IMR-90 (cell line): ENCODE measurements at regions not wholly inside any gene's neighbourhood (a gene's known extent, or its start where the extent isn't known, plus 50 kb on each side); places are given as distances from the start of the nearest gene placed in this dataset.

Source experiments
- ATAC-seq: fragments of 200-7000 bp; cut with Tn5 transposase; 2 replicates; pipeline ENCODE4 v1.9.1; 2020; ENCODE audit warnings: low read depth, mild to moderate bottlenecking, moderate library complexity
- BruUV-seq: library from RNA; stranded (reverse); fragments of 400-500 nt; replicated peaks from 2 replicates; lab custom pipeline; 2021; lab: Mats Ljungman, UMichigan
- CTCF ChIA-PET: fragments of 300-600 bp; formaldehyde crosslinking; extraction: SDS; loops from one replicate; lab custom pipeline; 2021; ENCODE audit warnings: antibody characterized with exemption; lab: Yijun Ruan, JAX
- POLR2A ChIA-PET: fragments of 300-600 bp; sonication (Branson Sonifier 250); formaldehyde crosslinking; loops from one replicate; lab custom pipeline; 2022; ENCODE audit warnings: antibody characterized with exemption; ENCODE audit not compliant: unreplicated experiment; lab: Charles Lee
- DNase-seq: peaks from one replicate; pipeline ENCODE4 v3.0.0; 2013
- H2AFZ ChIP-seq: replicated peaks from 2 replicates; pipeline ENCODE3; 2013; ENCODE audit warnings: low read length, mild to moderate bottlenecking; ENCODE audit not compliant: poor library complexity
- H2AK5ac ChIP-seq: 2 replicates; pipeline ENCODE4 v1.6.1; 2013; ENCODE audit warnings: low read depth, low read length, inconsistent platforms
- H2AK9ac ChIP-seq: replicated peaks from 2 replicates; pipeline ENCODE3; 2013; ENCODE audit warnings: mild to moderate bottlenecking, low read depth, low read length, moderate library complexity; ENCODE audit not compliant: poor library complexity
- H2BK120ac ChIP-seq: 2 replicates; pipeline ENCODE4 v1.6.1; 2013; ENCODE audit warnings: low read depth, low read length, inconsistent platforms
- H2BK15ac ChIP-seq: 3 replicates; pipeline ENCODE4 v1.6.1; 2013; ENCODE audit warnings: low read depth, low read length, inconsistent platforms
- H2BK20ac ChIP-seq: 2 replicates; pipeline ENCODE4 v1.6.1; 2013; ENCODE audit warnings: low read depth, mild to moderate bottlenecking, inconsistent platforms, low read length, moderate library complexity
- H2BK5ac ChIP-seq: 2 replicates; pipeline ENCODE4 v1.6.1; 2013; ENCODE audit warnings: mild to moderate bottlenecking, low read depth, low read length, inconsistent platforms; ENCODE audit not compliant: poor library complexity, severe bottlenecking
- H3K14ac ChIP-seq: replicated peaks from 2 replicates; pipeline ENCODE4 v1.6.1; 2013; ENCODE audit warnings: low read depth, low read length, inconsistent platforms
- H3K18ac ChIP-seq: 2 replicates; pipeline ENCODE4 v1.6.1; 2013; ENCODE audit warnings: low read depth, low read length, control low read depth
- H3K23ac ChIP-seq: 2 replicates; pipeline ENCODE4 v1.6.1; 2013; ENCODE audit warnings: low read depth, low read length, inconsistent platforms
- H3K27ac ChIP-seq: 2 replicates; pipeline ENCODE4 v1.5.1; 2013; ENCODE audit warnings: mild to moderate bottlenecking, control low read depth, low read length; ENCODE audit not compliant: insufficient read depth
- H3K27me3 ChIP-seq: 2 replicates; pipeline ENCODE4 v1.6.1; 2013; ENCODE audit warnings: low read length; ENCODE audit not compliant: control insufficient read depth, insufficient read depth
- H3K36me3 ChIP-seq: 2 replicates; pipeline ENCODE4 v1.6.1; 2013; ENCODE audit warnings: low read length, mixed read lengths; ENCODE audit not compliant: control insufficient read depth, insufficient read depth
- H3K4ac ChIP-seq: 2 replicates; pipeline ENCODE4 v1.6.1; 2013; ENCODE audit warnings: low read depth, low read length, inconsistent platforms
- H3K4me1 ChIP-seq: 2 replicates; pipeline ENCODE4 v1.6.1; 2013; ENCODE audit warnings: low read length, mixed read lengths; ENCODE audit not compliant: control insufficient read depth, insufficient read depth
- H3K4me2 ChIP-seq: 2 replicates; pipeline ENCODE4 v1.6.1; 2013; ENCODE audit warnings: low read depth, mild to moderate bottlenecking, control low read depth, low read length, moderate library complexity
- H3K4me3 ChIP-seq: 2 replicates; pipeline ENCODE4 v1.5.1; 2013; ENCODE audit warnings: low read depth, mild to moderate bottlenecking, control low read depth, low read length, moderate library complexity; ENCODE audit not compliant: insufficient read depth
- H3K56ac ChIP-seq: 2 replicates; pipeline ENCODE4 v1.6.1; 2013; ENCODE audit warnings: low read length, inconsistent platforms; ENCODE audit not compliant: insufficient read depth; ENCODE audit errors: extremely low read depth
- H3K79me1 ChIP-seq, 2 experiments: 2 replicates each; pipeline ENCODE4 v1.6.1; 2013; ENCODE audit warnings: low read length in 2 of 2, inconsistent platforms in 1 of 2, low read depth in 1 of 2
- H3K9ac ChIP-seq: 2 replicates; pipeline ENCODE4 v1.6.1; 2013; ENCODE audit warnings: low read depth, low read length, control low read depth
- H3K9me1 ChIP-seq: 2 replicates; pipeline ENCODE4 v1.6.1; 2013; ENCODE audit warnings: low read length, inconsistent platforms; ENCODE audit not compliant: insufficient read depth
- H3K9me3 ChIP-seq: 2 replicates; pipeline ENCODE4 v1.6.1; 2013; ENCODE audit warnings: low read length; ENCODE audit not compliant: control insufficient read depth, insufficient read depth
- H4K20me1 ChIP-seq: 2 replicates; pipeline ENCODE4 v1.6.1; 2013; ENCODE audit warnings: low read length, inconsistent platforms; ENCODE audit not compliant: insufficient read depth
- H4K5ac ChIP-seq: 2 replicates; pipeline ENCODE4 v1.6.1; 2013; ENCODE audit warnings: mild to moderate bottlenecking, low read depth, low read length, control low read depth
- H4K8ac ChIP-seq, 2 experiments: 2 replicates each; pipeline ENCODE4 v1.6.1; 2013; ENCODE audit warnings: low read depth in 2 of 2, low read length in 2 of 2, control low read depth in 1 of 2, inconsistent platforms in 1 of 2
- H4K91ac ChIP-seq: 2 replicates; pipeline ENCODE4 v1.6.1; 2013; ENCODE audit warnings: low read depth, low read length, inconsistent platforms; ENCODE audit not compliant: insufficient read depth
- BHLHE40 ChIP-seq: fragments of 150-350 bp; IDR thresholded peaks from 2 replicates; pipeline ENCODE4 v1.6.1; 2016; ENCODE audit warnings: mild to moderate bottlenecking, low read depth, low read length
- CEBPB ChIP-seq: IDR thresholded peaks from 2 replicates; pipeline ENCODE4 v1.6.1; 2012; ENCODE audit warnings: low read depth, low read length, improper control_type of control experiment
- CHD1 ChIP-seq: IDR thresholded peaks from 2 replicates; pipeline ENCODE4 v1.6.1; 2012; ENCODE audit warnings: low read depth, low read length, improper control_type of control experiment
- CTCF ChIP-seq: conservative IDR thresholded peaks from 2 replicates; pipeline ENCODE4 v1.5.1; 2012; ENCODE audit warnings: mild to moderate bottlenecking, low read depth, low read length, improper control_type of control experiment
- ELK1 ChIP-seq: fragments of 150-350 bp; IDR thresholded peaks from 2 replicates; pipeline ENCODE4 v1.6.1; 2016; ENCODE audit warnings: low read depth, mild to moderate bottlenecking, low read length, moderate library complexity, borderline replicate concordance
- MAFK ChIP-seq: IDR thresholded peaks from 2 replicates; pipeline ENCODE4 v1.6.1; 2012; ENCODE audit warnings: low read depth, low read length, improper control_type of control experiment
- MAZ ChIP-seq: IDR thresholded peaks from 2 replicates; pipeline ENCODE4 v1.6.1; 2012; ENCODE audit warnings: low read depth, mild to moderate bottlenecking, low read length, improper control_type of control experiment, moderate library complexity, borderline replicate concordance
- MXI1 ChIP-seq: IDR thresholded peaks from 2 replicates; pipeline ENCODE4 v1.6.1; 2012; ENCODE audit warnings: low read depth, mild to moderate bottlenecking, low read length, moderate library complexity, borderline replicate concordance
- POLR2A ChIP-seq: IDR thresholded peaks from 2 replicates; pipeline ENCODE4 v1.6.1; 2012; ENCODE audit warnings: mild to moderate bottlenecking, low read depth, low read length
- RAD21 ChIP-seq: IDR thresholded peaks from 2 replicates; pipeline ENCODE4 v1.6.1; 2012; ENCODE audit warnings: low read length, improper control_type of control experiment
- RCOR1 ChIP-seq: IDR thresholded peaks from 2 replicates; pipeline ENCODE4 v1.6.1; 2012; ENCODE audit warnings: mild to moderate bottlenecking, low read length, improper control_type of control experiment; ENCODE audit not compliant: insufficient replicate concordance
- RFX5 ChIP-seq: IDR thresholded peaks from 2 replicates; pipeline ENCODE4 v1.8.0; 2012; ENCODE audit warnings: low read depth, mild to moderate bottlenecking, low read length, moderate library complexity
- USF2 ChIP-seq: fragments of 150-350 bp; IDR thresholded peaks from 2 replicates; pipeline ENCODE4 v1.6.1; 2017; ENCODE audit warnings: mild to moderate bottlenecking, antibody characterized with exemption, low read length, low read depth
- dilution Hi-C: fragments of 300-500 bp; cut with HindIII; formaldehyde crosslinking; loops from one replicate; pipeline ENCODE4 v1.14.3; 2018; ENCODE audit warnings: low sequenced_read_pairs; ENCODE audit not compliant: unreplicated experiment
- in situ Hi-C: fragments of 300-500 bp; cut with MboI; formaldehyde crosslinking; loops from 3 replicates; pipeline ENCODE4 v1.14.3; 2019; ENCODE audit warnings: low sequenced_read_pairs, inconsistent platforms, mixed read lengths
- intact Hi-C: fragments of 100-400 bp; cut with micrococcal nuclease; formaldehyde crosslinking; loops from 2 replicates; pipeline ENCODE4 v1.10.0; 2022

- intact Hi-C loops: no loop called here
- Histone ChIP-seq H3K56ac (no peak overlapping the region), H2BK120ac (no peak overlapping the region), H2BK15ac (no peak overlapping the region), H3K9ac (no peak overlapping the region), H4K5ac (no peak overlapping the region), H4K20me1 (no peaks in the 10 kb centered on the region), H3K9me1 (no peaks in the 10 kb centered on the region; the same call in 1 of the 2 replicates), H3K36me3 (no peaks in the 10 kb centered on the region), H4K8ac (no peak overlapping the region), H3K27me3 (no peaks in the 10 kb centered on the region), H3K18ac (no peak overlapping the region), H2BK20ac (no peak overlapping the region), H3K4me3 (no peak overlapping the region), H4K91ac (no peak overlapping the region), H2AK5ac (no peak overlapping the region), H3K9me3 (no peaks in the 10 kb centered on the region), H3K14ac (no peak overlapping the region), H2AK9ac (peak overlapping the region; percentile 37), H3K27ac (no peak overlapping the region), H3K23ac (no peak overlapping the region), H3K4me1 (peaks cover 4% of the 10 kb centered on the region; the same call in 1 of the 2 replicates), H3K79me1 (no peaks in the 10 kb centered on the region), H2AFZ (peak overlapping the region; percentile 37), H3K4me2 (no peak overlapping the region), H2BK5ac (no peak overlapping the region), H3K4ac (no peak overlapping the region)
- in situ Hi-C loops: no loop called here
- DNase-seq (peak; percentile 57), ATAC-seq (no peak)
- ChIA-PET POLR2A (no interaction called here), CTCF (interaction anchor here (0.9 kb wide), 1 partner anchor 14 kb away, joined by 3 read pairs; no protein-coding TSS in a partner anchor)
- dilution Hi-C loops: no loop called here
- no TSS peak for BruUV-seq
- TF ChIP-seq USF2 (no peak), BHLHE40 (no peak), MAZ (no peak), RFX5 (no peak), CEBPB (no peak), MXI1 (no peak), RAD21 (no peak), RCOR1 (no peak), ELK1 (no peak), CTCF (no peak), CHD1 (no peak), MAFK (no peak), POLR2A (no peak)
Observed at GRCh38 chr10:62640411-62640810, 164.1 kb upstream of the ADO start.
